GM13977 (cell line): ENCODE measurements at regions not wholly inside any gene's neighbourhood (a gene's known extent, or its start where the extent isn't known, plus 50 kb on each side); places are given as distances from the start of the nearest gene placed in this dataset.

Source experiments
- DNase-seq: peaks from one replicate; pipeline ENCODE4 v3.0.0; 2012; ENCODE audit warnings: low spot score
- CTCF ChIP-seq: IDR thresholded peaks from 2 replicates; pipeline ENCODE4 v1.5.1; 2012; ENCODE audit warnings: mild to moderate bottlenecking, control low read depth; ENCODE audit not compliant: insufficient read depth; ENCODE audit errors: extremely low read depth, missing control alignments
- in situ Hi-C: fragments of 300-500 bp; cut with MboI; formaldehyde crosslinking; loops from one replicate; pipeline ENCODE4 v1.12.0; 2022; ENCODE audit warnings: low sequenced_read_pairs, low pct_unique_long_range_greater_than_20kb, mixed read lengths, inconsistent platforms; ENCODE audit not compliant: unreplicated experiment

GRCh38 chr5:51488803-51489642 lies 105.8 kb downstream of the ISL1 start:
- DNase-seq: no peak
- in situ Hi-C loops: no loop called here

GRCh38 chr5:51494821-51495220 lies 111.6 kb downstream of the ISL1 start:
- in situ Hi-C loops: no loop called here
- DNase-seq: no peak
- TF ChIP-seq CTCF: no peak

More at GRCh38 chr5:51488803-51489642, 105.8 kb downstream of the ISL1 start:
- TF ChIP-seq CTCF: no peak

GRCh38 chr5:51495672-51496071 lies 112.4 kb downstream of the ISL1 start:
- in situ Hi-C loops: no loop called here
- DNase-seq: no peak
- TF ChIP-seq CTCF: no peak

GRCh38 chr5:51517838-51518237 lies 134.6 kb downstream of the ISL1 start:
- in situ Hi-C loops: no loop called here
- no peak for TF ChIP-seq CTCF
- DNase-seq: no peak

GRCh38 chr5:51518607-51519006 lies 135.4 kb downstream of the ISL1 start:
- TF ChIP-seq CTCF: no peak
- in situ Hi-C loops: no loop called here
- no peak for DNase-seq

GRCh38 chr5:51521583-51521982 lies 138.3 kb downstream of the ISL1 start:
- DNase-seq: no peak
- in situ Hi-C loops: no loop called here
- no peak for TF ChIP-seq CTCF
